GM19467 (cell line): ENCODE measurements at regions not wholly inside any gene's neighbourhood (a gene's known extent, or its start where the extent isn't known, plus 50 kb on each side); places are given as distances from the start of the nearest gene placed in this dataset.
A peak's percentile ranks its signal among the peaks of the same experiment; 100 is the strongest.
"Not testable (repeated sequence)": the region's sequence is repeated elsewhere in the genome, so short reads cannot be mapped to it uniquely, and the experiment has no call there.

Experiments used
- ATAC-seq: cut with Tn5 transposase; IDR thresholded peaks from one replicate; pipeline ENCODE4 v1.9.1; 2021; ENCODE audit warnings: mild to moderate bottlenecking, moderate library complexity; ENCODE audit not compliant: unreplicated experiment

- no peak for ATAC-seq
Observed at GRCh38 chr6:122859676-122860075, 70.6 kb downstream of the SMPDL3A start.

- ATAC-seq, result no peak
Observed at GRCh38 chr6:122861594-122861993, 72.5 kb downstream of the SMPDL3A start.

GRCh38 chr6:122868137-122868536 is 79.1 kb downstream of the SMPDL3A start:
- ATAC-seq, result no peak

- peak; percentile 81 for ATAC-seq
Observed at GRCh38 chr6:122869437-122870024, 80.5 kb downstream of the SMPDL3A start.

- ATAC-seq, result no peak
Observed at GRCh38 chr6:122871079-122871478, 82.0 kb downstream of the SMPDL3A start.

- no peak for ATAC-seq
Observed at GRCh38 chr6:122872311-122872710, 83.3 kb downstream of the SMPDL3A start.

GRCh38 chr6:122877302-122877701 is 88.2 kb downstream of the SMPDL3A start:
- no peak for ATAC-seq

- no peak for ATAC-seq
Observed at GRCh38 chr6:122878796-122879195, 89.7 kb downstream of the SMPDL3A start.

GRCh38 chr6:122886481-122886880 is 97.4 kb downstream of the SMPDL3A start:
- no peak for ATAC-seq

GRCh38 chr6:122887941-122888340 is 98.9 kb downstream of the SMPDL3A start:
- no peak for ATAC-seq

- not testable (repeated sequence) for ATAC-seq
Observed at GRCh38 chr6:122888680-122889079, 99.6 kb downstream of the SMPDL3A start.

- ATAC-seq, result no peak
Observed at GRCh38 chr6:122890250-122890649, 101.2 kb downstream of the SMPDL3A start.

- no peak for ATAC-seq
Observed at GRCh38 chr6:122894791-122895190, 101.2 kb upstream of the CLVS2 start.

- no peak for ATAC-seq
Observed at GRCh38 chr6:122902326-122902725, 93.7 kb upstream of the CLVS2 start.

GRCh38 chr6:122903266-122903915 is 92.6 kb upstream of the CLVS2 start:
- no peak for ATAC-seq

GRCh38 chr6:122904166-122904565 is 91.9 kb upstream of the CLVS2 start:
- ATAC-seq, result no peak

- ATAC-seq, result no peak
Observed at GRCh38 chr6:122913558-122913957, 82.5 kb upstream of the CLVS2 start.

GRCh38 chr6:122918714-122919113 is 77.3 kb upstream of the CLVS2 start:
- ATAC-seq, result no peak

GRCh38 chr6:122930252-122931180 is 65.5 kb upstream of the CLVS2 start:
- ATAC-seq, result no peak

- no peak for ATAC-seq
Observed at GRCh38 chr6:122931916-122932315, 64.1 kb upstream of the CLVS2 start.

- not testable (repeated sequence) for ATAC-seq
Observed at GRCh38 chr6:122944936-122945335, 51.1 kb upstream of the CLVS2 start.
